ENCODE measurements at regions not wholly inside any gene's neighbourhood (a gene's known extent, or its start where the extent isn't known, plus 50 kb on each side); places are given as distances from the start of the nearest gene placed in this dataset.
A peak's percentile ranks its signal among the peaks of the same experiment; 100 is the strongest.

DNA sequence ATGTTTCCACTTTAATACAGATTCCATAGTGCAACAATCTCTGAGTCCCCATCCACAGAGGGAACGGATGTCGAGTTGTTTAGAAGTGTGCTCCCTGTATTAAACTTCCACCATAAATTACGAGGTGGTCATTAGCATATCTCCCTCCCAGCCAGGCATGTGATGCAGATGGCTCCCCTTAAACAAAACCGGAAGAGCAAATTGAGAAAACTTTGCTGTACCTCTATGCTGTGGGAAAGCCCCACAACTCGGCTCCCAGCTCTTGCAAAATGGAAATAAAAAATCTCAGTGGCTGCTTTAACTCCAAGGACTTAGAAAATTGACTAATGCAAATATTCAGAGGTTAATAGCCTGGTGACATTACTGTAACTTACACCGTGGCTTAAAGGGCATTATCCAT, 290.9 kb downstream of the MAF start:
- no peak overlapping the region for H3K4me3 ChIP-seq
- no peaks in the 10 kb centered on the region for H3K27me3 ChIP-seq
- H2AFZ ChIP-seq: no peak overlapping the region
- H3K9me2 ChIP-seq (replicated peaks; ENCODE audit: insufficient read depth): no peaks in the 10 kb centered on the region
- H4K20me1 ChIP-seq (ENCODE audit: insufficient read depth, poor library complexity, severe bottlenecking): no peaks in the 10 kb centered on the region
- TF ChIP-seq CTCF (IDR thresholded peaks at IDR 0.05; ENCODE audit: poor library complexity): no peak
- TF ChIP-seq EZH2phosphoT487 (IDR thresholded peaks at IDR 0.05; ENCODE audit: low read depth, severe bottlenecking, unreplicated experiment): no peak
- no peak for TF ChIP-seq EZH2 (IDR thresholded peaks at IDR 0.05; ENCODE audit: borderline replicate concordance)
- H3K79me2 ChIP-seq: no peaks in the 10 kb centered on the region
- H3K4me2 ChIP-seq: no peak overlapping the region
- DNase-seq (ENCODE audit: low spot score): no peak
- H3K27ac ChIP-seq: no peak overlapping the region
- no peaks in the 10 kb centered on the region for H3K36me3 ChIP-seq (replicated peaks; ENCODE audit: insufficient read depth, low read depth)
- H3K9me3 ChIP-seq (ENCODE audit: low read depth): no peaks in the 10 kb centered on the region
- WGBS (ENCODE audit: low lambda C conversion rate, missing lambda C conversion rate): 66% methylated on average over 6 of the region's 6 CpGs
- H3K4me1 ChIP-seq (ENCODE audit: insufficient read depth): peaks cover 5% of the 10 kb centered on the region

- Histone ChIP-seq H2AFZ (no peak overlapping the region), H3K79me2 (no peaks in the 10 kb centered on the region), H3K9me3 (ENCODE audit: low read depth) (no peaks in the 10 kb centered on the region), H3K4me1 (ENCODE audit: insufficient read depth) (peaks cover 3% of the 10 kb centered on the region), H4K20me1 (ENCODE audit: insufficient read depth, poor library complexity, severe bottlenecking) (no peaks in the 10 kb centered on the region), H3K36me3 (replicated peaks; ENCODE audit: insufficient read depth, low read depth) (no peaks in the 10 kb centered on the region), H3K4me3 (no peak overlapping the region), H3K9me2 (replicated peaks; ENCODE audit: insufficient read depth) (no peaks in the 10 kb centered on the region), H3K27me3 (no peaks in the 10 kb centered on the region), H3K4me2 (no peak overlapping the region), H3K27ac (no peak overlapping the region)
- no peak for TF ChIP-seq EZH2 (IDR thresholded peaks at IDR 0.05; ENCODE audit: borderline replicate concordance)
- no peak for TF ChIP-seq EZH2phosphoT487 (IDR thresholded peaks at IDR 0.05; ENCODE audit: low read depth, severe bottlenecking, unreplicated experiment)
- no peak for TF ChIP-seq CTCF (IDR thresholded peaks at IDR 0.05; ENCODE audit: poor library complexity)
- DNase-seq (ENCODE audit: low spot score): no peak
- 95% methylated on average over 10 of the region's 10 CpGs for WGBS (ENCODE audit: low lambda C conversion rate, missing lambda C conversion rate)
These were observed 293.3 kb downstream of the MAF start for GRCh38 chr16:79307214-79307613.

- no peaks in the 10 kb centered on the region for H3K27me3 ChIP-seq
- H3K4me3 ChIP-seq: no peak overlapping the region
- no peaks in the 10 kb centered on the region for H3K4me1 ChIP-seq (ENCODE audit: insufficient read depth)
- H3K4me2 ChIP-seq: no peak overlapping the region
- no peaks in the 10 kb centered on the region for H4K20me1 ChIP-seq (ENCODE audit: insufficient read depth, poor library complexity, severe bottlenecking)
- 96% methylated on average over 10 of the region's 10 CpGs for WGBS (ENCODE audit: low lambda C conversion rate, missing lambda C conversion rate)
- no peak overlapping the region for H2AFZ ChIP-seq
- no peaks in the 10 kb centered on the region for H3K36me3 ChIP-seq (replicated peaks; ENCODE audit: insufficient read depth, low read depth)
- no peaks in the 10 kb centered on the region for H3K9me2 ChIP-seq (replicated peaks; ENCODE audit: insufficient read depth)
- H3K9me3 ChIP-seq (ENCODE audit: low read depth): no peaks in the 10 kb centered on the region
- H3K79me2 ChIP-seq: no peaks in the 10 kb centered on the region
- H3K27ac ChIP-seq: no peak overlapping the region
- no peak for DNase-seq (ENCODE audit: low spot score)
- TF ChIP-seq EZH2phosphoT487 (IDR thresholded peaks at IDR 0.05; ENCODE audit: low read depth, severe bottlenecking, unreplicated experiment) (no peak), EZH2 (IDR thresholded peaks at IDR 0.05; ENCODE audit: borderline replicate concordance) (no peak), CTCF (IDR thresholded peaks at IDR 0.05; ENCODE audit: poor library complexity) (no peak)
These were observed 295.5 kb downstream of the MAF start for GRCh38 chr16:79305074-79305473.

- no peaks in the 10 kb centered on the region for H3K79me2 ChIP-seq
- H3K27me3 ChIP-seq: no peaks in the 10 kb centered on the region
- peak overlapping the region; percentile 43 for H3K4me2 ChIP-seq
- H3K36me3 ChIP-seq (replicated peaks; ENCODE audit: insufficient read depth, low read depth): no peaks in the 10 kb centered on the region
- no peaks in the 10 kb centered on the region for H4K20me1 ChIP-seq (ENCODE audit: insufficient read depth, poor library complexity, severe bottlenecking)
- TF ChIP-seq EZH2 (IDR thresholded peaks at IDR 0.05; ENCODE audit: borderline replicate concordance) (no peak), EZH2phosphoT487 (IDR thresholded peaks at IDR 0.05; ENCODE audit: low read depth, severe bottlenecking, unreplicated experiment) (no peak), CTCF (IDR thresholded peaks at IDR 0.05; ENCODE audit: poor library complexity) (peak; percentile 15)
- no peak for DNase-seq (ENCODE audit: low spot score)
- no peak overlapping the region for H3K27ac ChIP-seq
- 56% methylated on average over 8 of the region's 8 CpGs for WGBS (ENCODE audit: low lambda C conversion rate, missing lambda C conversion rate)
- H2AFZ ChIP-seq: no peak overlapping the region
- H3K9me2 ChIP-seq (replicated peaks; ENCODE audit: insufficient read depth): no peaks in the 10 kb centered on the region
- no peaks in the 10 kb centered on the region for H3K9me3 ChIP-seq (ENCODE audit: low read depth)
- H3K4me1 ChIP-seq (ENCODE audit: insufficient read depth): peaks cover 6% of the 10 kb centered on the region
- H3K4me3 ChIP-seq: no peak overlapping the region
These were observed 296.6 kb downstream of the MAF start for GRCh38 chr16:79303959-79304387.
